Right lung (tissue), 2 donors: ENCODE measurements at regions not wholly inside any gene's neighbourhood (a gene's known extent, or its start where the extent isn't known, plus 50 kb on each side); places are given as distances from the start of the nearest gene placed in this dataset.
A peak's percentile ranks its signal among the peaks of the same experiment; 100 is the strongest.

ENCODE experiments used
- DNase-seq, 2 donors: peaks; one replicate each; pipeline ENCODE4 v3.0.0-alpha.2; 2013

GRCh38 chr3:177569193-177569592 lies 371.9 kb upstream of the TBL1XR1 start:
- DNase-seq = no peak

- DNase-seq = no peak
These were observed 372.8 kb upstream of the TBL1XR1 start for GRCh38 chr3:177569875-177570657.

- DNase-seq = no peak
These were observed 374.1 kb upstream of the TBL1XR1 start for GRCh38 chr3:177571271-177571943.

GRCh38 chr3:177571944-177572315 lies 374.6 kb upstream of the TBL1XR1 start:
- DNase-seq = no peak

- no peak for DNase-seq
These were observed 377.1 kb upstream of the TBL1XR1 start for GRCh38 chr3:177574222-177574856.

GRCh38 chr3:177576746-177577145 lies 379.5 kb upstream of the TBL1XR1 start:
- no peak for DNase-seq

GRCh38 chr3:177578488-177578887 lies 381.2 kb upstream of the TBL1XR1 start:
- no peak for DNase-seq

- DNase-seq = no peak
These were observed 382.1 kb upstream of the TBL1XR1 start for GRCh38 chr3:177579419-177579818.

- DNase-seq = no peak
These were observed 383.2 kb upstream of the TBL1XR1 start for GRCh38 chr3:177580437-177580836.

- DNase-seq = no peak
These were observed 388.0 kb upstream of the TBL1XR1 start for GRCh38 chr3:177585271-177585670.

GRCh38 chr3:177589041-177589650 lies 391.9 kb upstream of the TBL1XR1 start:
- DNase-seq = no peak

GRCh38 chr3:177589911-177590381 lies 392.7 kb upstream of the TBL1XR1 start:
- DNase-seq = no peak

GRCh38 chr3:177590826-177591225 lies 393.5 kb upstream of the TBL1XR1 start:
- DNase-seq = no peak

GRCh38 chr3:177591379-177591778 lies 394.1 kb upstream of the TBL1XR1 start:
- DNase-seq = no peak

GRCh38 chr3:177594096-177594495 lies 396.8 kb upstream of the TBL1XR1 start:
- DNase-seq = no peak

GRCh38 chr3:177595530-177596188 lies 398.4 kb upstream of the TBL1XR1 start:
- DNase-seq = no peak

GRCh38 chr3:177596248-177596815 lies 399.1 kb upstream of the TBL1XR1 start:
- DNase-seq = no peak

- no peak for DNase-seq
These were observed 399.6 kb upstream of the TBL1XR1 start for GRCh38 chr3:177596816-177597271.

- peak; percentile 73 to 74 for DNase-seq
These were observed 400.2 kb upstream of the TBL1XR1 start for GRCh38 chr3:177597311-177598096.

GRCh38 chr3:177598097-177598833 lies 401.0 kb upstream of the TBL1XR1 start:
- DNase-seq = no peak
